ENCODE measurements at regions not wholly inside any gene's neighbourhood (a gene's known extent, or its start where the extent isn't known, plus 50 kb on each side); places are given as distances from the start of the nearest gene placed in this dataset.

DNA sequence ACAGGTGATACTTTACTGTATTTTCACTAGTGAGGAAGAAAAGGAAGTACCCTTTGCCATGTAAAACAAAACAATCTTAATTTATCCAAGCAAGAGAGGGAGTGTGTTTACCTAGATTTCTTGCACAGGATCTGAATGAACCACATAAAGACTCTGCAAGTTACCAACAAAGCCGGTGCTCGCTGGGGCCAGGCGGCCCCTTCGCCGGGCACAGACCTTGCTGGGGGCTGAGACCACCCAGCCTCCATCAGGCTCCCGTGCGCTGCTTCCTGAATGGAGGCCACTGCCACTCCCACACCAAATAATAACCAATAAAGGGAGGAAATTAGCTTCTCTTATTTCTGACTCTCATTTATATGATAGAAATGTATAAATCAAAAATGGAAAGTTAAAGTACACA lies 625.0 kb upstream of the ADARB2 start:
- 70% methylated on average over 7 of the region's 7 CpGs; no CpG with 5 or more reads in 1 of the 2 donors for WGBS, 2 donors (ENCODE audit: low coverage in 1 of 2)
- no peaks in the 10 kb centered on the region for H3K4me1 ChIP-seq
- in situ Hi-C loops (cut with MboI; ENCODE audit: low pct_ligation_motif_present in 1 of 4, low pct_unique_long_range_greater_than_20kb in 1 of 4, low sequenced_read_pairs in 3 of 4), result no loop called here
- H3K27me3 ChIP-seq, result no peaks in the 10 kb centered on the region
- H3K9me3 ChIP-seq, result no peaks in the 10 kb centered on the region
- H3K4me3 ChIP-seq, result no peak overlapping the region
- TF ChIP-seq POLR2AphosphoS5 (IDR thresholded peaks at IDR 0.05) (no peak), EP300 (IDR thresholded peaks at IDR 0.05; ENCODE audit: low read depth) (no peak), POLR2A (IDR thresholded peaks at IDR 0.05) (no peak)
- TF ChIP-seq, protein P1, sequence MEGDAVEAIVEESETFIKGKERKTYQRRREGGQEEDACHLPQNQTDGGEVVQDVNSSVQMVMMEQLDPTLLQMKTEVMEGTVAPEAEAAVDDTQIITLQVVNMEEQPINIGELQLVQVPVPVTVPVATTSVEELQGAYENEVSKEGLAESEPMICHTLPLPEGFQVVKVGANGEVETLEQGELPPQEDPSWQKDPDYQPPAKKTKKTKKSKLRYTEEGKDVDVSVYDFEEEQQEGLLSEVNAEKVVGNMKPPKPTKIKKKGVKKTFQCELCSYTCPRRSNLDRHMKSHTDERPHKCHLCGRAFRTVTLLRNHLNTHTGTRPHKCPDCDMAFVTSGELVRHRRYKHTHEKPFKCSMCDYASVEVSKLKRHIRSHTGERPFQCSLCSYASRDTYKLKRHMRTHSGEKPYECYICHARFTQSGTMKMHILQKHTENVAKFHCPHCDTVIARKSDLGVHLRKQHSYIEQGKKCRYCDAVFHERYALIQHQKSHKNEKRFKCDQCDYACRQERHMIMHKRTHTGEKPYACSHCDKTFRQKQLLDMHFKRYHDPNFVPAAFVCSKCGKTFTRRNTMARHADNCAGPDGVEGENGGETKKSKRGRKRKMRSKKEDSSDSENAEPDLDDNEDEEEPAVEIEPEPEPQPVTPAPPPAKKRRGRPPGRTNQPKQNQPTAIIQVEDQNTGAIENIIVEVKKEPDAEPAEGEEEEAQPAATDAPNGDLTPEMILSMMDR (IDR thresholded peaks at IDR 0.05), result no peak
- H3K27ac ChIP-seq, result no peak overlapping the region
- intact Hi-C loops (cut with DNase I; ENCODE audit: low total_unique reads), result no loop called here
- no peaks in the 10 kb centered on the region for H3K36me3 ChIP-seq
- no peak for DNase-seq

DNA sequence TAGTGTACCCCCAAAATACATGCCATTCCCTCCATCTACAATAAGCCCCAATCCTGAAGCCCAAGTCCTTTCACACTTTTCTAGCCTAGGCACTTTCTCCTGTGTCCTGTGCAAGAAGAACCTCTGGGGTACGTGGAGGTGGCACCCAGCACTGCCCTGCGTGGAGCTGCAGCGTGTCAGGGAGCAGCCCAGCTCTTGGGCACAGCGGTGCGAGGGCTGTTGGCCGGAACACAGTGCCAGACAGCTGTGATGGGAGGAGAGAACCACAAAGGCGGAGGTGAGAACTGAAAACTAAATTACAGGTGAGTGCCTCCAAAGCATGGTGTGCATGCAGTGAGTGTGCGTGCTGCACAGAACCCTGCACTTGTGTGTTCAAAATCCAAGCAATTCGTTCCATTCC lies 621.3 kb upstream of the ADARB2 start:
- no peak for TF ChIP-seq POLR2AphosphoS5 (IDR thresholded peaks at IDR 0.05)
- no peak for TF ChIP-seq POLR2A (IDR thresholded peaks at IDR 0.05)
- TF ChIP-seq EP300 (IDR thresholded peaks at IDR 0.05; ENCODE audit: low read depth), result no peak
- TF ChIP-seq, protein P1 (IDR thresholded peaks at IDR 0.05), result no peak
- no peak for DNase-seq
- Histone ChIP-seq H3K27me3 (no peaks in the 10 kb centered on the region), H3K4me1 (no peaks in the 10 kb centered on the region), H3K4me3 (no peak overlapping the region), H3K9me3 (no peaks in the 10 kb centered on the region), H3K36me3 (no peaks in the 10 kb centered on the region), H3K27ac (no peak overlapping the region)
- WGBS, 2 donors (ENCODE audit: low coverage in 1 of 2), result 67 to 77% methylated on average over 1 to 9 of the region's 9 CpGs
- intact Hi-C loops (cut with DNase I; ENCODE audit: low total_unique reads) (no loop called here), in situ Hi-C loops (cut with MboI; ENCODE audit: low pct_ligation_motif_present in 1 of 4, low pct_unique_long_range_greater_than_20kb in 1 of 4, low sequenced_read_pairs in 3 of 4) (no loop called here)

DNA sequence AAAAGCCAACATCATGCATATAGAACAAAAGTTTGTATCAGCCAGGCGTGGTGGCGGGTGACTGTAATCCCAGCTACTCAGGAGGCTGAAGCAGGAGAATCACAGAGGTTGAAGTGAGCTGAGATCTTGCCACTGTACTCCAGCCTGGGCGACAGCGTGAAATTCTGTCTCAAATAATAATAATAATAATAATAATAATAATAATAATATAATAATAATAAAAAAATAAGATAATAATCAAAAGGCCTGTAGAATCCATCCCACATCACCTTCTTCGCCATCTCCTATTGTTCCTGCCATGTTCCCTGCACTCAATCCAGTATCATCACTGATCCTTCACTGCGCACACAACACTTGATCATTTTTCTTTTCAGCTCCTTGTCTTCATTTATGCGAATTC lies 619.3 kb upstream of the ADARB2 start:
- H3K27ac ChIP-seq, result no peak overlapping the region
- in situ Hi-C loops (cut with MboI; ENCODE audit: low pct_ligation_motif_present in 1 of 4, low pct_unique_long_range_greater_than_20kb in 1 of 4, low sequenced_read_pairs in 3 of 4) (no loop called here), intact Hi-C loops (cut with DNase I; ENCODE audit: low total_unique reads) (no loop called here)
- TF ChIP-seq, protein P1 (IDR thresholded peaks at IDR 0.05), result no peak
- no peak for TF ChIP-seq POLR2AphosphoS5 (IDR thresholded peaks at IDR 0.05)
- TF ChIP-seq POLR2A (IDR thresholded peaks at IDR 0.05), result no peak
- no peak for TF ChIP-seq EP300 (IDR thresholded peaks at IDR 0.05; ENCODE audit: low read depth)
- no peaks in the 10 kb centered on the region for H3K4me1 ChIP-seq
- no peak overlapping the region for H3K4me3 ChIP-seq
- H3K27me3 ChIP-seq, result no peaks in the 10 kb centered on the region
- no peaks in the 10 kb centered on the region for H3K9me3 ChIP-seq
- DNase-seq, result no peak
- 95 to 96% methylated on average over 7 of the region's 7 CpGs for WGBS, 2 donors (ENCODE audit: low coverage in 1 of 2)
- H3K36me3 ChIP-seq, result no peaks in the 10 kb centered on the region

DNA sequence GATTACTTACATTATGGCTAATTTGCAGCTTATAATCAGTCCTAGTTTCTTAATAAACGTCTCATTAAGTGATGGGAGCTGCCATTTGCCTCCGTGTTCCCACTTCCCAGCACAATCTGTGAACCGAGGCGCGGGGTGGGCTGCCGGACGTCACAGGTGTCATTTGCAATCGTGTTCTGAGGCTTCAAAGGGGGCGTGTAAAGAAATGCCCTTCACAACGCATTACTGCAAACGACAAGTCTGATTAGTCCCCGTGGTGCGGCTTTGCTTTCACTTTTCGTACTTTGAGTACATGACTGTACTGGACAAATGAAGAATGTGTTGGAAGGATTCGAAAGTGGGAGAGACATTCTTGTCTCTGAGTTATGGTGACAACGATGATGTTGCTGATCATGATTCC lies 614.2 kb upstream of the ADARB2 start:
- Histone ChIP-seq H3K9me3 (no peaks in the 10 kb centered on the region), H3K27ac (no peak overlapping the region), H3K4me1 (no peaks in the 10 kb centered on the region), H3K36me3 (no peaks in the 10 kb centered on the region), H3K4me3 (no peak overlapping the region), H3K27me3 (no peaks in the 10 kb centered on the region)
- no peak for DNase-seq
- 70 to 83% methylated on average over 3 to 16 of the region's 16 CpGs for WGBS, 2 donors (ENCODE audit: low coverage in 1 of 2)
- no peak for TF ChIP-seq EP300 (IDR thresholded peaks at IDR 0.05; ENCODE audit: low read depth)
- TF ChIP-seq, protein P1 (IDR thresholded peaks at IDR 0.05), result no peak
- TF ChIP-seq POLR2AphosphoS5 (IDR thresholded peaks at IDR 0.05), result no peak
- TF ChIP-seq POLR2A (IDR thresholded peaks at IDR 0.05), result no peak
- intact Hi-C loops (cut with DNase I; ENCODE audit: low total_unique reads) (no loop called here), in situ Hi-C loops (cut with MboI; ENCODE audit: low pct_ligation_motif_present in 1 of 4, low pct_unique_long_range_greater_than_20kb in 1 of 4, low sequenced_read_pairs in 3 of 4) (no loop called here)
